Right lobe of liver (tissue), 6 donors: ENCODE measurements at regions not wholly inside any gene's neighbourhood (a gene's known extent, or its start where the extent isn't known, plus 50 kb on each side); places are given as distances from the start of the nearest gene placed in this dataset.

Experiments used
- ATAC-seq, 4 donors: fragments of 200-7000 bp; cut with Tn5 transposase; one replicate each; pipeline ENCODE4 v1.9.1; 2020; ENCODE audit warnings: mild to moderate bottlenecking in 4 of 4, moderate library complexity in 4 of 4
- DNase-seq, 3 donors: peaks; one replicate each; pipeline ENCODE4 v3.0.0-alpha.2; 2020
- H3K27ac ChIP-seq, 3 donors: fragments of 200-600 bp; one replicate each; pipeline ENCODE4 v1.8.0; 2022
- H3K27me3 ChIP-seq, 2 donors: fragments of 200-600 bp; one replicate each; pipeline ENCODE4 v1.8.0; 2022
- H3K36me3 ChIP-seq, 4 donors: fragments of 200-600 bp; sonication (generic) in 1 of 4; one replicate each; pipeline versions ENCODE4 v1.5.1 to v1.8.0; 2017 to 2022; ENCODE audit warnings: control low read depth in 1 of 4
- H3K4me1 ChIP-seq, 4 donors: fragments of 200-600 bp; sonication (generic) in 1 of 4; one replicate each; pipeline versions ENCODE4 v1.5.1 to v1.8.0; 2017 to 2022; ENCODE audit warnings: control low read depth in 1 of 4
- H3K4me3 ChIP-seq, 3 donors: fragments of 200-600 bp; one replicate each; pipeline ENCODE4 v1.8.0; 2022
- H3K9me3 ChIP-seq, 4 donors: fragments of 200-600 bp; sonication (generic) in 1 of 4; one replicate each; pipeline versions ENCODE4 v1.5.1 to v1.8.0; 2017 to 2022; ENCODE audit warnings: control low read depth in 1 of 4
- CTCF ChIP-seq, 4 donors: fragments of 200-600 bp in 3 of 4; fragments of 450-650 bp in 1 of 4; IDR thresholded peaks; one replicate each; pipeline versions ENCODE4 v1.5.1 to v1.8.0; 2016 to 2022; ENCODE audit warnings: antibody characterized with exemption in 4 of 4, mild to moderate bottlenecking in 2 of 4
- POLR2A ChIP-seq: fragments of 450-650 bp; IDR thresholded peaks from one replicate; pipeline ENCODE4 v1.6.1; 2017; ENCODE audit warnings: antibody characterized with exemption, mild to moderate bottlenecking
- WGBS: methylation state at CpG from one replicate; pipeline ENCODE4 v1.1.6; 2018; ENCODE audit warnings: low coverage, low lambda C conversion rate; ENCODE audit not compliant: insufficient coverage; ENCODE audit errors: missing lambda C conversion rate; 5-methylcytosine and 5-hydroxymethylcytosine counted together
- intact Hi-C, 2 donors: fragments of 100-400 bp; cut with DNase I; formaldehyde crosslinking; loops; one replicate each; pipeline versions ENCODE4 v1.11.2 to v1.14.1; 2022
- donor health status: DM: no; HTN: yes; CAD: no.
- donor health status: DM: no; HTN: no; CAD: no.
- donor health status: DM: no; HTN: no; CAD: no.
- donor health status: DM: no; HTN: yes; CAD: no.
- donor health status: DM: no; HTN: yes; CAD: no.

DNA sequence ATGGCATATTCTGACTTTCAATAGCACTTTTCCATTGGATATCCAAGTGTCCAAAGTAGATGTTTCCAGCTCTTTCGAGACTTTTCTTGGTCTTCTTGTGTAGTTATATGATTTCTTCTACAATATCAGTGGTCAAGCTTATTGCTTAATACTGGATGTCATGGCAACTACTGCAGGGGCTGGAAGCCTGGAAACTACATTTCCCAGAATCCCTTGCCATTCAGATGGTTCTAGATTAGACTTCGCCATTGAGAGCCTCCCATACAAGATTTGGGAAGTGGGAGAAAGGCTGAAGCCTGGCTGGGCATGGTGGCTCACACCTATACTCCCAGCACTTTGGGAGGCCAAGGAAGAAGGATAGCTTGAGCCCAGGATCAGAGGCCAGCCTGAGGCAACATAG lies 153.6 kb downstream of the C16orf95 start:
- intact Hi-C loops = no loop called here
- no peaks in the 10 kb centered on the region for H3K4me1 ChIP-seq
- H3K27ac ChIP-seq = no peak overlapping the region
- no peak overlapping the region for H3K4me3 ChIP-seq
- ATAC-seq (no peak), DNase-seq (no peak)
- no peaks in the 10 kb centered on the region for H3K9me3 ChIP-seq
- no peaks in the 10 kb centered on the region for H3K36me3 ChIP-seq
- no peaks in the 10 kb centered on the region for H3K27me3 ChIP-seq
- no peak for TF ChIP-seq CTCF (IDR thresholded peaks at IDR 0.05)
- TF ChIP-seq POLR2A = no peak
- 77% methylated on average over 2 of the region's 2 CpGs for WGBS

- Histone ChIP-seq H3K27ac (no peak overlapping the region), H3K9me3 (no peaks in the 10 kb centered on the region), H3K4me3 (no peak overlapping the region), H3K4me1 (peaks cover 0 to 3% (median 0%) of the 10 kb centered on the region in 4 donors), H3K36me3 (no peaks in the 10 kb centered on the region), H3K27me3 (no peaks in the 10 kb centered on the region)
- TF ChIP-seq POLR2A (no peak), CTCF (IDR thresholded peaks at IDR 0.05) (no peak)
- 73% methylated on average over 4 of the region's 4 CpGs for WGBS
- ATAC-seq (no peak), DNase-seq (no peak)
- intact Hi-C loops = no loop called here
Observed at GRCh38 chr16:87165151-87165550, 152.0 kb downstream of the C16orf95 start.

DNA sequence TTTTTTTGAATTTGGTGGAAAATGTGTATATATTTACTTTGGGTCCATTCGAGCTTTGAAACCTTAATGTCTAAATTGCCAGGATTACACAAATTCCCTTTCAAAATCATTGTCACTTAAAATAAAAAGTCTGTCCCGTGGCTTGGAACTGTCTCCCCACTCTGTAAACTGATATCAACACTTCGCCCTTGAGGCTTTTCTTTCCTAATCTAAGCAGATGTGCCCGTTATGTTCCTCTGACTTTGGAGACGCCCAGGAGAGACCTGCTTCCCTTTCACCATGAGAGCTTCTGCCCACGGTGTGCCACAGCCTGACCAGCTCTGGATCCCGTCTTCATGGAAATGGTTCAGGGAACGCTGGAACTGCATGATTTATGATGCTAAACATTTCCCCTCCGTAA lies 151.3 kb downstream of the C16orf95 start:
- Histone ChIP-seq H3K27ac (no peak overlapping the region), H3K27me3 (no peaks in the 10 kb centered on the region), H3K4me1 (peaks cover 0 to 3% (median 0%) of the 10 kb centered on the region in 4 donors), H3K9me3 (no peaks in the 10 kb centered on the region), H3K36me3 (no peaks in the 10 kb centered on the region), H3K4me3 (no peak overlapping the region)
- no peak for ATAC-seq
- TF ChIP-seq CTCF (IDR thresholded peaks at IDR 0.05) (no peak), POLR2A (no peak)
- DNase-seq = no peak
- 62% methylated on average over 9 of the region's 9 CpGs for WGBS
- intact Hi-C loops = no loop called here

DNA sequence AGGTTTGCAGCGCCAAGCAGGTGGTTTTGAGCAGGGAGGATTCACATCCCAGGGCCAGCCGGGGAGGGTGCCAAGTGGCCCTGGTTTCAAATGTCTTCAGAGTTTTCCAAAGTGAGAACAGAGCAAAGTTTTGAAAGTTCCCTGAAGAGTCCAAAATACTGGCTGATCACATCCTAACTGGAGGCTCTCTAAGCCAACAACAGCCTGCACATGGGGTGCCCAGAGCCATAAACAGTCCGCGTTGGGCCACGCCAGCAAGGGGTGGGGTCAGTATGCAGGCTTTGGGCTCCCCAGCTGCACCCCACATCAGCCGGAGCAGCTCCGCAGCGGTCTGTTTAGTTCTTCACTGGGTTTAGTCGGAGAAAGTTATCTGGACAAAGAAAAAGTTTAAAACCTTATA lies 150.9 kb downstream of the C16orf95 start:
- Histone ChIP-seq H3K9me3 (no peaks in the 10 kb centered on the region), H3K27ac (no peak overlapping the region), H3K4me3 (no peak overlapping the region), H3K36me3 (no peaks in the 10 kb centered on the region), H3K4me1 (peaks cover 0 to 3% (median 0%) of the 10 kb centered on the region in 4 donors), H3K27me3 (no peaks in the 10 kb centered on the region)
- no peak for DNase-seq
- TF ChIP-seq CTCF (IDR thresholded peaks at IDR 0.05) (no peak), POLR2A (no peak)
- WGBS = 87% methylated on average over 5 of the region's 9 CpGs
- ATAC-seq = no peak
- intact Hi-C loops = no loop called here

DNA sequence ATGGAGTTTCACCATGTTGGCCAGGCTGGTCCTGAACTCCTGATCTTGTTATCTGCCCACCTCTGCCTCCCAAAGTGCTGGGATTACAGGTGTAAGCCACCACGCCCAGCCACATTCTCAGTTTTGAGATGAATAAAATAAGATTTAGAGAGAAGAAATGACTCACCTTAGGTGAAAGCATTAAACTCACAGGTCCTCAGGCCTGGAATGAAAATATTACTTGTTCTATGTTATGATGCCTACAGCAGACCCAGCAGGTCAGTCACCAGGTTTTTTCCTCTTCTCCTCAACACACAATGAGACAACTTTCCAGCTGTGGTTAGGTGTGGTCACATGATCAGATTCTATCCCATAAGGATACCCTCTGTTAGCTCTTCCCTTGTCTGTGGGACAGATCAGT lies 150.3 kb downstream of the C16orf95 start:
- no peak overlapping the region for H3K27ac ChIP-seq
- WGBS = 73% methylated on average over 1 of the region's 1 CpG
- H3K27me3 ChIP-seq = no peaks in the 10 kb centered on the region
- no peaks in the 10 kb centered on the region for H3K9me3 ChIP-seq
- peaks cover 0 to 3% (median 0%) of the 10 kb centered on the region in 4 donors for H3K4me1 ChIP-seq
- no peak for TF ChIP-seq POLR2A
- H3K36me3 ChIP-seq = no peaks in the 10 kb centered on the region
- intact Hi-C loops = no loop called here
- ATAC-seq = no peak
- H3K4me3 ChIP-seq = no peak overlapping the region
- no peak for DNase-seq
